ENCODE measurements at regions not wholly inside any gene's neighbourhood (a gene's known extent, or its start where the extent isn't known, plus 50 kb on each side); places are given as distances from the start of the nearest gene placed in this dataset.
"Not testable (repeated sequence)": the region's sequence is repeated elsewhere in the genome, so short reads cannot be mapped to it uniquely, and the experiment has no call there.

DNA sequence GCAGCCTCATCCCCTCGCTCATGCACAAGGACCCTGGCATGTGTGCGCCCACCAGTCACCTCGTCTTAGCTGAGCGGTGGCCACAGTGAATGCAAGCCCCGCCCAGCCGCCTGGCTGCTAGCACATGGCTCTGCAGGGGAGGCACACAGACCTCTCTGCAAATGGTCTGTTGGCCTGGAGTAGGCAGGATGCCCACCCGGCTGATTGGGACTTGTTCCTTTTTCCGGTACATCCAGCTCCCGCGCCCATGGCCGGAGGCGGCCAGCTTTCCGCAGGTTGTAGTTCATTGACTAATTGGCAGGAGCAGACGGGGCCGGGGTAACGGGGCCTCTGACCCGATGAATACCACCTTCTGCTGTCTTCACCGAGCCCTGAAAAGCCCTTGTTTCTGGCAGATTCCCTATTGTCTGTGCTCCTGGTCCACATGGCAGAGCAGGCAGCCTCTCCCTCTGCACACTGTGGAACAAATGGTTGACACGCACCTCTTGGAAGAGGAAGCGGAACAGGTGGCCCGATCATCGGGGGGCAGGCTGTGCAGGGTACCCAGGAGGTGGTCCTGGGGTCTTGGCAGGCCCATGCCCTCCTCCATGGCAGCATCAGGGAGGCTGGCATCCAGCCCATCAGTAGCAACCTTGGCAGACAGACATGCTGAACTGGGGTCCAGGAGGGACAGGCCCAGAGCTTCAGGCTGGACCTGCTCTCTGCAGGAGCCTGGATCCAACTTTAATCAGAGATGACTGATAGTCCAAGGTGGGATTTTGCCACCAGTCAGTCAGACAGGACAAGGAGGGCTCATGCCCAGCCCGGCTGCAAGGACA, 1512.0 kb downstream of the BRD1 start:
- DNase-seq (ENCODE audit: low spot score) = no peak

DNA sequence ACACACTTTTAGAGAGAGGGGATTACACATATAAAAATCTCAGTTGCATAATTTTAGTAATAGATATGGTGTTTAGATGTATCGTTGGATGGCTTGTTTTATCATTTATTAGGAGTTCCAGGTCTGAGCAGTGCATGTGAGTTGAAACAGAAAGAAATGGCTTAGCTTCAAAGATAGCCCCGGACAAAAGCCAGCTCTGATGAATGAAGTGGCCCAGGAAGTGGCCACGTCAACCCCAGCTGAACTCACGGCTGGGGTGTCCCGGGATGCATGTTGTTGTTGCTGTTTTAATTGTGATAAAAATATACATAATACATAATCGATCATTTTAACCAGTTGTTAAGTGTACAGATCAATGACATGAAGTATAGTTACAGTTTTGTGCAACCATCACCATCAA, 1513.6 kb downstream of the BRD1 start:
- no peak for DNase-seq (ENCODE audit: low spot score)

DNA sequence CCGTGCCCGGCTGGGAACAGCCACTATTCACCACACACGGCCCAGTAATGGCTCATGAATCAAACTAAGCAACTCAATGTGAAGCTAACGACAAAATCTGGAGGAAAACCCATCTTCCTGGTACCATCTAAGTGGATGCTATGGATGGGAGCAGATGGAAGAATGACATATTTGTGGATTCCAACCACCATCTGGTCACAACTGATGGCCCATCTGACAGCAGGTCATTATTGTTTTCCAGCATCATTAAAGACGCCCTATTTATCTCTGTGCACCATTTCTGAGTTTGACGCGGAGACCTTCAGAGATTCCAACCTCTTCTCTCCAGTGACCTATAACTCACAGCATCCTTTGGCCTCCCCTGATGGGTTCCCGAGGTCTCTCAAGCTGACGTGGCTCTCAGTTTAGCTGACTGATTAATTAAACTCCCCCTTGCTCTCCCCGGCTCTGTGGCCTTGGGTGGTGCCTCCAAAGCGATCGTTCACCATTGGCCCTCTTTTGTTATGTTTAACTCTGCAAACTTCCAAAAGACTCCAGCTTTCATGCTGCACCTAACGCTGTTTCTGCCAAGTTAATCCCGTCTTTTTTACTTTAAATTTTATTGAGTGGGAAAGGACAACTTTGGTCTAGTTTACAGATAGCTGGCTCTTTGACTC, 1514.4 kb downstream of the BRD1 start:
- no peak for DNase-seq (ENCODE audit: low spot score)

DNA sequence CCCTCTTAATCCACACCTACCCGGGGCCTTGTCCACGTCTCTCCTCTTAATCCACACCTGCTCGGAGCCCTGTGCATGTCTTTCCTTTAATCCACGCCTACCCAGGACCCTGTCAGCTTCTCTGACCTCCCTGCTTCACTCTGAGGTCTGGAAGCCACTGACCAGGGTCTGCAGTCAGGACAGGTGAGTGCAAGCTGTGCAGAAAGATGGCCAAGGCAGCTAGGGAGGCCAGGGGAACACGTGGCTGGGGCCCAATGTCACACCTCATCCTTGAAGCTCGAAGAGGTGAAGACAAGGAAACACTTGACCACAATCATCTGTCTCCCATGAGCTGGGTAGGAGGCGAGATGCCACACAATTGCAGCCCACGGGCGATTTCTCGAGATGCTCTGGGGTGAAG, 1516.9 kb downstream of the BRD1 start:
- no peak for DNase-seq (ENCODE audit: low spot score)

DNA sequence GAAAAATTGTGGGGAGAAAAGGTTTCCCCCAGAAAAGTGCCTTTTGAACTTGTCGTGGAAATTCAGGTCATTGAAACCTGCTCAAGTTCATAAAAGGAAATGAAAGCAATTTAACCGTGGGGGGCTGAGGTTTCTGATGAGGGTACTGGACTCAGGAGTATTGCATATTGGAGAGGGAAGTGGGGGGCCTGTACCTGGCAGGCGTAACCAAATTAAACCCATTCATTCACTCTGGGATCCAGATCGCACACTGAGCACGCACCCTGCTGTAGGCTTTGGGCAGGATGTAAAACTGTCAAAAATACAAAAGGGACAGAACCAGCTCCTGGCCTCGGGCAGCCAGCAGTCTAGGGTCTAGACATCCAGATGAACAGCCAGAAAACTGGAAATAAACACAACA, 1517.4 kb downstream of the BRD1 start:
- no peak for DNase-seq (ENCODE audit: low spot score)

DNA sequence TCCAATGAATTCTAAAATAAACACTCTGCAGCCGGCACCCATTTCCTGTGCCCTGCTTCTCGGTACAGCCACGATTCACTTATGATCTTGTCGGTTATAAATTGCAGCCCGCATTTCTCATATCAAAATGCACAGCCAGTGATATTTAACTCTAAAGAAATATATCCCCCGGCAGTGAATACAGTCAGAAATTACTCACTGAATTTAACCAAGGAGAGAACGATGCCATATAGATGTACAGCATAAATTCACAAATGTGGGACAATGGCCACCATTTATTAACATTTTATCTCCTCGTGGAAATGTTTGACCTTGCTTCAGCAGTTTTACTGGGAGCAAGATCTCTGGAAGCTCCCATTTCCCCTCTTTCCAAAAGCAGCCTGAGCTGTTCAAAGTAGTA, 1517.8 kb downstream of the BRD1 start:
- DNase-seq (ENCODE audit: low spot score) = no peak

DNA sequence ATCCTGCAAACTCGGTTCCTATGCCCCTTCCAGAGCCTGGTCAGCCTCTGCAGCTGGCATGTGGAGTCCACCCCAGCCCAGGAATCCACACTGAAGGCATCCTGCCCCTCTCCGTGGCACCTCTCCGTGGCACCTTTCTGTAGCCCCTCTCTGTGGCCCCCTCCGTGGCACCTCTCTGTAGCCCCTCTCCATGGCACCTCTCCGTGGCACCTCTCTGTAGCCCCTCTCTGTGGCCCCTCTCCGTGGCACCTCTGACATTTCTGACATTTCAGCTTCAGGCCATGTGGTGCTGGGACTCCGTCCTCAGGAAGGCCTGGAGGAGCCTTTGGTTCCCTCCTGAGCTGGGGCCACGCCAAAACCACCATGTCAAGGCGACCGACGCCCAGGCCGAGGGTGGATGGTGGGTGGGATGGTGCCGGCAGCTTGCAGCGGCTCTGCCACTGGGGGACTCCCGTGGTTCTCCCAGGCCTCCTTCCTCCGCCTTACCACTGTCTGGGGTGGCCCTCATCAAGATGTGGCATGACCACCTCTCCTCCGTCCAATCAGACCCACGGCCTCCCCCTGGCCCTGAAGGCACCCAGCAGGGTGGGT, 1518.5 kb downstream of the BRD1 start:
- no peak for DNase-seq (ENCODE audit: low spot score)

DNA sequence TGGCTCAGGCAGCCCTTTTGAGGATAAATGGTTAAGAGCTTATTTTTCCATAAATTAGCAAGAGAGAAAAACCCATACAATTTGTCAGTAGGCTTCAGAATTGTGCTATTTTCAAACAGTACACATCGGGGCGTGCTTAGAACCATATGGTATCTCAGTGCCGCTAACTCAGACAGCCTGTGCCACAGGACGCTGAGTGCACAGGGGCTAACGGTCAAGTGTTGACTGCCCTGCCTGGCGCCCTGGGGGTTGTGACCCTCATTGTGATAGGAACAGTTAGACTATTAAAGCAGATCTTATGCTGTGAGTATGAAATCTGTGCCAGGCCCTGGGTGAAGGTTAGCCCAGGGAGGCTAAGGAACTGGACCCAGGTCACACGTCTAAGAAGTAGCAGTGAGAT, 1519.7 kb downstream of the BRD1 start:
- DNase-seq (ENCODE audit: low spot score) = no peak

DNA sequence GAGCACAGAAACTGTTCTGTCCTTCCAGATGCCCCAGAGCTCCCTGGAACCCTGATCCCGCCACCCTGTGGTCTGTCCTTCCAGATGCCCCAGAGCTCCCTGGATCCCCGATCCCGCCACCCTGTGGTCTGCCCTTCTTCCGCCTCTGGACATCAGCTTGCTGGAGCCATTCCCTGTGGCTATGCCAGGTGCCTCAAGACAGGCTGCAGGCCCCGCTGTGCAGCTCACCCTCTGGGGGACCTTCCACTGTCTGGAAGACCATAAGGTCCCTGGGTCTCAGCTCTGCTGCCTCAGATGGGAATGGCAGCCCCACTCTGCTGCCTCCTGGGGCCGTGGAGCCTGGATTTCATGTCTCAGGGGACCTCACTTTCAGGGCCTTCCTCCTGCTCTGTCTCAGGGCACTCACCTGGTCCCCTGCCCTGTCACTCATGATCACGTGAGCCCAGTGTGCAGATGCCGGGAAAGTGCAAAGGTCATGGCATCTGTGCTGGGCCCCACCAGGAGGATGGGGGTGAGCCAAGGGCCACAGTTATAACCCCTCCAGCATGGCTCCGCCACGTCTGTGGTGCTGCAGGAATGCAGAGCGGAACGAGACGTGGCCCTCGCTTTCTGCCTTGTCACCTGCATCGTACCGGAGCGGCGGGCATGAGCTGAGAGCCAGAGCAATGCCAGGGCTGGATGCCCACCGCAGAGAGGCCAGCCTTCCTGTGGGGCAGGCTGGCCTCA, 1520.7 kb downstream of the BRD1 start:
- DNase-seq (ENCODE audit: low spot score) = no peak

DNA sequence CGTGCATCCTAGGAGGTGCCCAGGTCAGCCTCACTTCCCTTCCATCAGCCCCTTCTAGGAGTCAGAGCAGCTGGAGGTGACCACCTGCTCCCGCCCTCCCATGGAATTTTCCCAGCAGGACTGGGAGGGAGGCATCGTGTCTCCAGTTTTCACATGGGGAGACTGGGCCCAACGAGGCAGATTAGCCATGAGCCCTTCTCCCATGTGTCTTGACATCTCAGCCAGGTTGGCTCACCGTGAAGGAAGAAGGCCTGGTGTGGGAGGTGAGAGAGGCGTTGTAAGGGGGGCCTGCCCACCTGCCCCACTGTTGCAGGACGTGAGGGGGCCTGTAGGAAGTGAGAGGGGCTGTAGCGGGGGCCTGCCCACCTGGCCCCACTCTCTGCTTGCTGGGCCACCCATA, 1521.4 kb downstream of the BRD1 start:
- no peak for DNase-seq (ENCODE audit: low spot score)

DNA sequence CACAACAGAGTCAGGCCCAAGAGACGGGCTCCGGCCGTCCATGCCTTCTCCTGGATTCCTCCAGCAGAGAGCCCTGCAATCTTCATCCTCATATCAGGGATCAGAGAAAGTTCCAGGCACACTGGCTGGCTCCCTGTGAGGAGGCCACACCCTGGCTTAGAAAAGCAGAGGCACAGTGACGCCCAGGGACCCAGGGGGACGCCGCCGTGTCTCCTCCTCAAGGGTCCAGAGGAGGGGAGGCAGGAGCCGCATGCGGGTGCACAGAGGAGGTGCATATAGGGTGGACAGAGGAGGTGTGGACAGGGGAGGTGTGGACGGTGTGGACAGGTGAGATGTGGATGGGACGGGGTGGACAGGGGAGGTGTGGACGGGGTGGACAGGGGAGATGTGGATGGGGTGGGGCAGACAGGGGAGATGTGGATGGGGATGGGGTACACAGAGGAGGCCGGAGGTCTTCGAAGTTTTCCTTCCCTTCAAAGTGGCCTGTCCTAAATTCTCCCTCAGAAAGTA, 1521.9 kb downstream of the BRD1 start:
- DNase-seq (ENCODE audit: low spot score) = no peak

DNA sequence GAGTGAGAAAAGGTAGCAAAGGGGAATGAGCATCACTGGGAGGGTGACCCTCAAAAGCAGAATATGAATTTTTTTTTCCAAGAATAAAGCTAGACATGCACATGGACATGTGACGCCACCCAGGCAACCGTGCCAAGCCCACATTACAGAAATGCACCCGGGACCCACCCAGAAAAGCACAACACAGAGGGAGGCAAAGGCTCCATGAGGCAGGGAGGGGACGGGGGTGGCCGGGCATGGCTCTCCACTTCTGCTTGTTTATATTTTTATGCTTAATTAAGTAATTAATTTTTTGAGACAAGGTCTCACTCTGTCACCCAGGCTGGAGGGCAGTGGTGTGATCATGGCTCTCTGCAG, 1524.3 kb downstream of the BRD1 start:
- DNase-seq (ENCODE audit: low spot score) = no peak

DNA sequence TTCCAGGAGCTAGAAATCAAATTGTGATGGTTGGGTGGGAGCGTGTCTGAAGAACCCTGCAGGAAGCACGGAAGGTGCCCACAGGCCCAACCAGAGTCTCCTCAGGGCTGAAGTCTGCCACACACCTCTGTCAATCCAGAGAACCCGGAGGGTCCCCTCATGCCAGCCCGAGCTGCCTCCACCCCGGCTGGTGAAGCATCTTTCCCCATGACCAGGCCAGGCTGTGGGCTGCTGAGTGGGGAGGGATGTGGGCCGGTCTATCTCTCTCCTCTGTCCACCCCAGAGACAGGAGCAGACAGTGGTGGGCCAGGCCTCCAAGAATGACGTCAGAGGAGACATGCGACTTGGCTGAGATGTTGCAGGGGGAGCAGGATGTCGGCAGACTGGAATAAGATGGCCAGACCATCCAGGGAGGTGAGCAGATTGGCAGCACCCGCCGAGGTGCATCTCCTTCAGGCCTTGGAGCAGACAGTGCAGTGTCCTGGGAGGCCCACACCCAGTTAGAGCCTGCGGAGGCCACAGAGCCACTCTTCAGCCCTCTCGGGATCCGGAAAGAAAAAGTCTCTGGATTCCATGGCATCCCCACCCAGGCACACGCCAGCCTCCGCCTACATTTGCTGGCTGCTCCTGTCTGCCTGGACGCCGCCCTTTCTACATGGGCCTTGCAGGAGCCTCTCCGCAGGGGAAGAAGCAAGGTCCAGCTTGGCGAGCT, 1524.9 kb downstream of the BRD1 start:
- DNase-seq (ENCODE audit: low spot score) = no peak

DNA sequence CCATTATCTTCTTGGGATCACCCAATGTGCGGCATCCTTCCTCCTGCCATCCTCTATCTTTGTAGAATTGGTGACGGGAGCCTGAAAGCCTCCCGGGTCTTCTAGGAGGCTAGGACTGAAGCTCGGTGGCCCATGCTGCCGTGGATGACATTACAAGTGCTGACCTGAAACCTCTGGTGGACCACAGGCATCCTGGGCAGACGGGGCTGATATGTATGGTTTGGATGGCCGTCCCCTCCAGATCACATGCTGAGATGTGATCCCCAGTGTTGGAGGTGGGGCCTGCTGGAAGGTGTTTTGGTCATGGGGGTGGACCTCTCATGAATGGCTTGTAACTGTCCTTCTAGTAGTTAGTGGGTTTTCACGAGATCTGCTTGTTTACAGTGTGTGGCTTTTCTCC, 1525.8 kb downstream of the BRD1 start:
- DNase-seq (ENCODE audit: low spot score) = no peak

DNA sequence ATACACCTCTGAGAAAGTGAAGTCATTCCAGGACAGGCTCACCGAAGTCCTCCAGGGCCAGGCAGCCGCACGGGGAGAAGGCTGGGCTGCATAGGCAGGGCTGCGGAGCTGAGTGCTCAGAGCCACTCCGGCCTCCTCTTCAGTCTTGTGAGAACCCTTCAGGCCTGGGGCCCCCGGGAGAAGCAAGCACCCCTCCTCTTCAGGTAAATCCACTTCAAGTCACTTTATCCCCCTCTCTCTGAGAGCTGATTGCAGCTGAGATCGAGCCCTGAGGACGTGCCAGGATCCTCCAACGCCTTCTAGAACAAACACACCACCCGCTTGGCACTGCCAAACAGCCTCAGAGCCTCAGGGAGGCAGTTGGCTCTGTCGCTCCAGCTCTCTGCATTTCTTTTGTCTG, 1526.3 kb downstream of the BRD1 start:
- no peak for DNase-seq (ENCODE audit: low spot score)

DNA sequence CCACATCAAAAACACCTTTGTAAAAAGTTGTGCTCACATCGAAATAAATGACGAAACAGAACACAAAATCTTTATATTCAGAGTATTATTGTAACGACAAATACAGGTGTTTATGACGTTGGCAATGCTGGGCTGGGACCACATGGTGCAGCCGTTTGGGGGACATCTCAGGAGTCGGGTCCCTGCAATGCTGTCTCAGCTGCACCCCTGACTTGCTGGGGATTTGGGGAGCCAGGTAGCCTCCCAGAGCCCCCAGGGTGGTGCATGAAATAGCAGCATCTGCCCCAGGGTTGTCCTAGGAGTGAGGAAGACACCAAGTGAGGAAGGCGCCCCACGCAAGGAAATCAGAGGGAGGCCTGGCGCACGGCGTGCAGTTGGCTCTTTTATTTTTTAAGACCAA, 1526.8 kb downstream of the BRD1 start:
- no peak for DNase-seq (ENCODE audit: low spot score)

DNA sequence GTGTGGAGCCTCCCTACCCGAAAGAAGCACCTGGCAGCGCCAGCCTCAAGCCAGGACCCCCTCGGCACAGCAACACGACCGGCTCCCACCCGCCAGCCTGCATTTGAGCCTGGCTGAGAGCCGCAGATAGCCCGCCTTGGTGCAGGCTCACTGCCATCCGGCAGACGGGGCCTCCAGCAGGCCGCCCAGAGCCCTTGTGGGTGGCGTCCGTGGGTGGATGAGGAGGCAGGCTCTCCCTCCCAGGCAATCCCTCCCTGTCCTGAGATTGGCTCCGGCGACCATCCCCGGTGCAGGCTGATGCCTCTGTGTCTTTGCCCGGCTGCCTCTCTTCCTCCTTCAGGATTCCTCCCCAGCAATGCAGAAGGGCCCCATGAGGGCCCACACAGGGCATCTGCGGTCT, 1527.9 kb downstream of the BRD1 start:
- DNase-seq (ENCODE audit: low spot score) = no peak

DNA sequence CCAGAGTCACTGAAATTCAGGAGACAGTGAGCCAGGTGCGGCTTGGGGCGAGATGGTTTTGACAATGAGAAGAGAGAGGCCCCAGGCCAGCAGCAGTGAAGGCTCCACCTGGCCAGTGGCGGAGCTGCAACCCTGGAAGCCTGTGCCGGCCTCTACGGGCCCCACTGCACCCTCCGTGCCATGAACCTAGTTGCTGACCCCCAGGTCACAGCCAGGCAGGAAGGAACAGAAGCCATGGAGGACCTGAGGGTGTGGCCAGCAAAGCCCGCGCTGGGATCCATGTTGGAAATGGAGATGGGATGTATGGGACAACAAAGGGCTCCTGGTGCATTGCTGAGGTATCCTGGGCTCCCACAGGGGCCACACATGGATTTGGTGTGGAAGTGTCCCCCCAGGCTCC, 1528.5 kb downstream of the BRD1 start:
- DNase-seq (ENCODE audit: low spot score) = no peak

DNA sequence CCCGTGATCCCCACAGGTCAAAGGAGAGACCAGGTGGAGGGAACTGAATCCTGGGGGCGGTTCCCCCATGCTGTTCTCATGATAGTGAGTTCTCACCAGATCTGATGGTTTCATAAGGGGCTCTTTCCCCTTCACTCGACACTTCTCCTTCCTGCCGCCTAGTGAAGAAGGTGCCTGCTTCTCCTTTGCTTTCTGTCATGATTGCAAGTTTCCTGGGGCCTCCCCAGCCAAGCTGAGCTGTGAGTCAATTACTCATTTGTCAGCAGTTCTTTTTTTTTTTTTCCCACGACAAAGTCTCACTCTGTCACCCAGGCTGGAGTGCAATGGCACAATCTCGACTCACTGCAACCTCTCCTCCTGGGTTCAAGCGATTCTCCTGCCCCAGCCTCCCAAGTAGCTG, 1530.4 kb downstream of the BRD1 start:
- DNase-seq (ENCODE audit: low spot score) = no peak

DNA sequence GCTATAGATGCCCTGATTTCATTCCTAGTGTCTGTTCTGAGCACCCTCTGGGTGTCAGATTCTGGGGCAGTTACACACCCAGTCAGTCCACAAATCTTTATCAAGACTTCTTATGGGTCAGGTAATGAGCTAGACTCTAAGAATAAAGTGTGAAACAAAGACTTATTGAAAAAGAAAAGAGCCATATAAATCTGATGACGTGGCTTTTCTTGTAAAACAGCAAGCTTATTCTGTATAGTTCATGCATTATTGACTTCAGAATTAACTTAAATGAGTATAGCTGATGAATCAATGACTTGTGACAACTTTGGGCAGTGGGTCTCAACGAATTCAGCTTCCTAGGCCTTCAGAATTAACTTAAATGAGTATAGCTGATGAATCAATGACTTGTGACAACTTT, 1527.5 kb downstream of the TBC1D22A start:
- DNase-seq (ENCODE audit: low spot score) = not testable (repeated sequence)

DNA sequence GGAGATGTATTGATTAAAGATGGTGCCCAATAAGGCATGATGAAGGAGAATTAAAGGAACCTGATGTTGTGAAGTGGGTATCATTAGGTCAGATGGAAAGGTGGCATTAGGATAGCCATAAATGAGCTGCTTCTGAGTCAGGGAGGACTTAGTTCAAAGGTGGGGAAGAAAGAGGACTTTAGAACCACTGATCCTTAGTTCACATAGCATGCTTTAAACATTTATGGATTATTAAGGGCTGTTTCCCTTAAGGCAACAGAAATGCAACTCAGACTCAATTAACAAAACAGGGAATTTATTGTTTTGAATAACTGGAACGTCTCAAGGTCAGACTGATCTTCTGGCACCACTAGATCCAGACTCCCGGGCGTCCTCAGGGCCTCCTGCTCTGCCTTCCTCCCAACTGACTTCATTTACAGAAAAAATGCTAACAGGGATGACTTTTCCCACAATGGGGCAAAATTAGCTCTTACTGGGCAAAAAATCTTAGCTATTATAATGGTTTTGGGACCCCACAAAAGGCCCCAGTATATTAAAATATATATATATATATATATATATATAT, 1526.0 kb downstream of the TBC1D22A start:
- no peak for DNase-seq (ENCODE audit: low spot score)

DNA sequence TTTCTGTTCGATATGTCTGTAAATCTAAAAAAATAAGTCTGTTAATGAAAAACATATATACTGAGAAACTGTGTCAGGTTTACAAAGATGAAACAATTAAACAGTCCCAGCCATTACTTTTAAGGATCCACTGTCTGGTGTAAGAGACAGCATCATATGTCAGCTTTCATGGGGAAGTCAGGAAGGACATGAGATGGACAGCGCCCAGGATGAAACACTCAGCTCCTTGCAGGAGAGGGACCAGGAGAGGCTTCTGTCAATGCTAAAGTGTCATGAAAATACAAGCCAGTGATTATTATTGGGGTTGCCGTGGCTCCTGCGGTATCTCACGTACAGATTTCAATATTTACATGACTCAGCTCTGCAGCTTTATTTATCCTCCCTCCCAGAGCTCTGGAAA, 1524.6 kb downstream of the TBC1D22A start:
- DNase-seq (ENCODE audit: low spot score) = no peak
